HG03066 (cell line): ENCODE measurements at regions not wholly inside any gene's neighbourhood (a gene's known extent, or its start where the extent isn't known, plus 50 kb on each side); places are given as distances from the start of the nearest gene placed in this dataset.

ENCODE experiments used
- ATAC-seq: cut with Tn5 transposase; IDR thresholded peaks from one replicate; pipeline ENCODE4 v1.9.1; 2021; ENCODE audit warnings: low read depth; ENCODE audit not compliant: unreplicated experiment

DNA sequence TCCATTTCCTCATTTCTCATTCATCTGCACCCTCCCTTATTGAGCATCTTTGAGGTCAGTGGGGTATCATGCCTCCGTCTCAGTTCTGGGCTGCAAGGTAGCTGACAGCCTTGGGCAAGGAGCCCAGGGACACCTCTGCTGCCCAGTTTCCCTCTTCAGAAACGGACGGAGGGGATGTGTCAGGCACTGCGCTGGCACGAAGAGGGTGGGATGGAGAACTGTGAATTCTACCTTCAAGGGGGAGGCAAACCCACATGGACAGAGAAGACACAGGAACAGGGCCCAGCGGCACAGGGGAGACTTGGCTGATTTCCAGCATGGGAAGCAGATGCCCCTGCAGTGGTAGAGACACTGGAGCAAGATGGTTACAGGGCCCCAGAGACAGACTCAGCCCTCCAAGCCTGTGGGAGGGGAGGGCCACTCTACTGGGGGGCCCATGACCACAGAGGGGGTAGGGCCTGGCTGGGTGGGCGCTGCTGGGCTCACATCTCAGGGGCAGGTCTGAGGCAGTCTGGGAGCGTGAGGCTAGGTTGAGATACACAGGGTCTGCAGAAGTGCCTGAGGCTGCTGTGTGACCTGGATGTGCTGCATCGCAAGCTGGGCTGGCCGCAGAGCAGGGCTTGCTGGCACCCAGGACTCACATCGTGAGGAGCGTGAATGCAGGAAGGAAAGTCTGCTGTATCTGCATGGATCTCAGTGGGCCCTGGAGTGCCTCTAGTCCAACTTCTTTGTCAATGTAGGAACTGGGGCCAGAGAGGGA, 92.3 kb downstream of the HS1BP3 start:
- ATAC-seq, result no peak

DNA sequence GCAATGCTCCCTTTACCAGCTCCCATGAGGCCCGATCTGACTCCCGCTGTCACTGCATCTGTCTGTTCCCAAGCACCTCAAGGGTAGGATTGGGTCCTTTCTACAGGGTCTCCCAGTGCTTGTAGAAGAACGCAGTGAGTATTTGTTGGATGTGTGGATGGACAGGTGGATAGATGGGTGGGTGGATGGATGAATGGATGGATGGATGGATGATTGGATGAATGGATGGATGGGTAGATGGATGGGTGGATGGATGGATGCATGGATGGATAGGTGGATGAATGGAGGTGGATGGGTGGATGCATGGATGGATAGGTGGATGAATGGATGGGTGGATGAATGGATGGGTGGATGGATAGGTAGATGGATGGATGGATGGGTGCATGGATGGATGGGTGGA, 91.6 kb downstream of the HS1BP3 start:
- ATAC-seq, result no peak

DNA sequence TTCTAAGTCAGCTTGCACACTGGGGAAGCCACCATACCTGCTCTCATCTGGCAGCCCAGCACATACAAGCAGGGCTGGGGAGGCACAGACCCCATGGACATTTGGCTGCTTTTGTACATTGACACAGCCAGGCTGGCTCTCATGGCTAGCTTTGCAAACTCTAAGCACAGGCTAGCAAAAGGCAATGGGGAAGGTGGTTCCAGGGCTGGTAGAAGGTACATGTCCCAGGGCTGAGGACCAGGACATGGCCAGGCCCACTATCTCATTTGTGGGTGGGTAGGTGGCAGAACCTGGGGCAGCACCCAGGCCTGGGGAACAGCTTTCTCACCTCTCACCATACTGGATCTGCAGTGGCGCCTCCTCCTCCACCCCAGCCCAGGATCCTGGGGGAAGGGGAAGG, 90.9 kb downstream of the HS1BP3 start:
- ATAC-seq, result no peak

DNA sequence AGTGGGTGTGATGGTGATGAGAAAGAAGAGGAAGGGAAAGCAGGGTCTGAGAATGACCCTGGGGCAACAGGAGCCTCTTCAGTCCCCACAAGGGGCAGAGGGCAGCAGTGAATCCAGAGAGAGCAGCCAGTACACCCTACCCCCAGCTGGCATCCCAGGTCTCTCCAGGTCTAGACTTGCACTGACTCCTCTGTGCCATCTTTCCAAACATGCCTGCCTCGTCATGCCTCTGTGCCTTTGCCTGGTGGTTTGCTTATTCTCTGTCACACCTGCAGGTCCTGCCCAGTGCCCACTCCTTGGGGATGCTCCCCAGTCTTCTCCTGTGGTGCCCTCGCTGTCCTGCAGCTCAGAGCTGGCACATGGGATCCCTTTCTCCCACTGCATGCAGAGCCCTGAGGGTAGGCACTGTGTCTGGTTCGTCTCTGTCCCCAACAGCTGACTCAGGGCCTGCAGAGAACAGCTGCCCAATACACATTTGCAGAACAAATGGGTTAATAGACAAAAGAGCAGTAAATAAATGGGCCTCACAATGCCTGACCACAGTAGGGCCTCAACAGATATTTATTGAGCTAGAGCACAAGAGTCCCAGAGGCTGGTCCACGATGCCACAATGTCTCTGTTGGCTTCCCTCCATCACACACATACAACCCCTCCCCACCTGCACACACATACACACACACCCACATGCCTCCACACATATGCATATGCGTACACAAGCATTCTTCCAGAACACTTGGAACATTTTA, 89.8 kb downstream of the HS1BP3 start:
- no peak for ATAC-seq

DNA sequence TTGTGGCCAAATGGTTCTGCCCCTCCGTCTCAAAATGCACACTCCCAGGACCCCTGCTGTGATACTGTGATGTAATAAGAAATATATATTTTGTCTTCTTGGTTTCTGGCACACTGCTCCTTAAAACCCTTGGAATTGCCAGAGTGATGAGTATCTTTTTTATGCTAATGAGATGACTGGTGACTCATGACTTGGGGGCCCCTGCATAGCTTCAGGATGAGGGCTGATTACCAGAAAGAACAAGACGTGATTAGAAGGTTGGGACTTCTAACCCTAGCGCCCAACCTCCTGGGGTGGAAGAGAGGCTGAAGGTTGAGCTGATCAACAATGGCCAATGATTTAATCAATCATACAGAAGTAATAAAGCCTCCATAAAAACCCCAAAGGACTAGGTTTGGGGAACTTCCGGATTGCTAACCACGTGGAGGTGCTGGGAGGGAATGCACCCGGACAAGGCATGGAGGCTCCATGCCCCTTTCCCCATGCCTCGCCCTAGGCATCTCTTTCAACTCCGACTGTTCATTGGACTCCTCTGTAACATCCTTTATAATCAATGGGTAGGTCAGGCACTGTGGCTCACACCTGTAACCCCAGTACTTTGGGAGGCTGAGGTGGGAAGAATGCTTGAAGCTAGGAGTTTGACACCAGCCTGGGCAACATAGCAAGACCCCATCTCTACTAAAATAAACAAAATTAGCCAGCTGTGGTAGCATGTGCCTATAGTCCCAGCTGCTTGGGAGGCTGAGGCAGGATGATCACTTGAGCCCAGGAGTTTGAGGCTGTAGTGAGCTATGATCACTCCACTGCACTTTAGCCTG, 89.1 kb downstream of the HS1BP3 start:
- ATAC-seq, result no peak

DNA sequence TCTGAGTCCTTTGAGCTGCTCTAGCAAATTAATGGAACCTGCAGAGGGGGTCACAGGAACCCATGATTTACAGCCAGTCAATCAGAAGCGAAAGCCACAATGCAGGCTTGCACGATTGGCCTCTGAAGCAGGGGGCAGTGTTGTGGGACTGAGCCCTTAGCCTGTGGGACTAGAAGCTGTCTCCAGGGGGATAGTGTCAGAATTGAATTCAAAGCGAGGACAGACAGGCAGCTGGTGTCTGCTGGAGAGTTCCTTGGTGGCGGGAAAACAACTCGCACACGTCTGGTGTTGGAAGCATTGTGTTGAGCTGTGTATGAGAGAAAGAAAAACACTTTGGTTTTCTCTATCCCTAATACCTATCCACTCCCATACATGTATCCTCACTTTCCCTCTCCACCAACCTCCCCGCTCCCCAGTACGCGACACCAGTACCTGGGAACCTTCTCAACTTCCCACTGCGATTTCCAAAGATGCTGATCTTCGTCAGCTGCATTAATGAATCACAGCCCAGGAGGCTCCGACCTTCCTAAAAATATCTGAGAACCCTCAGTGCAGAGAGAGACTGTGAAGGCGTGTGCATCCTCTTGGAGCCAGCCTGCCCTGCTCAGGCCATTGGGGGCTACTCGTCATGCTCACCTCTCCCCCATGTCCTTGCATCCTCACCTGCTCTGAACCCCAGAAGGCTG, 88.2 kb downstream of the HS1BP3 start:
- no peak for ATAC-seq

DNA sequence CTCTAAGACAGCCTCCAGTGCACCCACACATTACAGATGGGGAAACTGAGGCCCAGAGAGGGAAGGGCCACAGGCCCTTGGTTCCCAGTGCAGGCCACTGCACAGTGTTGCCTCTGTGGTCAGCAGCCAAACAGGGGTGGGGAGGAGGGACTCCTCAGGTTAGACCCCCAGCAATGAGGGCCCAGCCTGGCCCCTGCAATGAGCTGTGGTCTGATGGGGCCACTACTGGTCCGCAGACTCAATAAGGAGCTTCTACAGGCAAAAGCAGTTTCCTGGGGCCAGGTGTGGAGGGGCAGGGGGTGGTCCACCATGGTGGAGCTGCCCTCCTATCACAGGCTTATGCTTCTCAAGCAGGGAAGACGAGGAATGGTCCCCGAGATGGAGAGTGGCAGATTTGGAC, 87.6 kb downstream of the HS1BP3 start:
- ATAC-seq, result no peak

DNA sequence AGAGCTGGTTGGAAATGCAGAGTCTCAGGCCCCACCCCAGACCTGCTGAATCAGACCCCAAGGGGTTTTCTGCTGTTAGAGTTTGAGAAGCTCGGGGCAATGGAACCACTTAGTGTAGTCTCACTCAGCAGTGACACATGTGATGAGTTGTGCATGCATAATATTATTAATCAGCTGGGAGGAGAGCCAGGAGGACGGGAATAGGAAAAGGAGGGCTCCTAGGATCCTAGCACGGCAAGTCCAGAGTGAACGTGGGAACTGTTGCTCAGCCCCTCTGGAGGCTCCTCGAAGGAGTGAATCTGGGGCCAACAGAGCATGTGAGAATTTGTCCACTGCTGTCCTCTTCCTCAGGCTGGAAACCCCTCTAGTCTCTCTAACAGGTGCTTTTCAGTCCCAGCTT, 87.1 kb downstream of the HS1BP3 start:
- ATAC-seq, result no peak

DNA sequence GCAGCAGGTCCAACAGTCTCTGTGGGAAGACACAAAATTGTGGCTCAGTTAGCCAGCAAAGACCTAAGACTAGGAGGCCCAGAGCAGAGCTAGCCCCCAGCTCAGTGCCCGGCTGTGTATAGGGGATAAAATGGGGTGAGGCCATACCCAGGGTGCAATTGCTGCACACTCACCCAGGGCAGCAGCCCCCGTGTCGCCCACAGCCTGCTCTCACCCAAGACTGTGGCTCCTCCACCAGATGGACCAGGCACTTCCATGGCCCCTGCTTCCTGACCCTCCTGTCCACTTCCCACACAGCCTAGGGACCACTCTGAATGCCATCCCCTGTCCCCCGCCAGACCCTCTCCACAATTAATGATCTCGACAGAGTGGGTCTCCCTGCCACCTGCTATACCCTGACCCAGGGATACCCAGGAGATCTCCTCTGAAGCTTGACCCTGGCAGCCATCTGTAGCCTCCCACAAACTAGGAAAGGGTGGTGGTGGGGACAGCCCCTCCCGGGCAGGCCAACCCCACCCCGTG, 85.7 kb downstream of the HS1BP3 start:
- ATAC-seq, result no peak

DNA sequence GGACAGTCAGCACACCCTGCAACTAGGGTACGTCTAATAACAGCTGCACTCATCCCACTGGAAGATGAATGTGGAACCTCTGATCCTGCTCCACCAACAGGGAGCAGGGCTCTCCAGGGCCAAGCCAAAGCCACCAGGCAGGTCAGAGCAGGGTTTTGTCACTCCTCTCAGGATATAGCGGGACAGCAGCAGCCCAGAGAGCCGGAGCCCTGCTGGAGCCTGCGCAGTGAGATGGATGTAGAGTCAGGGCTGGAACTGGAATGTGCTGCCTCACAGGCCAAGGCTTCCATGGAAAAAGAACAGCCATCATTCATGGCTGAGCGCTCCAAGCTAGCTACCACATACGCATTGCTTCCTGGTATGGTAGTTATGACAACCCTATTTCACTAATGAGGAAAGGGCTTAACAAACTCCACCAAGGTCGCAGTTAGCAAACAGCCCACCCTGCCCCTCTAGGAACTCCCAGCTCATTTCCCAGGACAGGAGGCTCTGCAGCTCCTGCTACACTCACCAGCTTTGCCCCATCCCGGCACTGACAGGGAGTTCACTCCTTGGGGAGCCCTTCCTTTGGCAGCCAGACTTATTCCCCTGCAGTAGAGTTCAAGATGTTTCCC, 85.2 kb downstream of the HS1BP3 start:
- ATAC-seq, result no peak

DNA sequence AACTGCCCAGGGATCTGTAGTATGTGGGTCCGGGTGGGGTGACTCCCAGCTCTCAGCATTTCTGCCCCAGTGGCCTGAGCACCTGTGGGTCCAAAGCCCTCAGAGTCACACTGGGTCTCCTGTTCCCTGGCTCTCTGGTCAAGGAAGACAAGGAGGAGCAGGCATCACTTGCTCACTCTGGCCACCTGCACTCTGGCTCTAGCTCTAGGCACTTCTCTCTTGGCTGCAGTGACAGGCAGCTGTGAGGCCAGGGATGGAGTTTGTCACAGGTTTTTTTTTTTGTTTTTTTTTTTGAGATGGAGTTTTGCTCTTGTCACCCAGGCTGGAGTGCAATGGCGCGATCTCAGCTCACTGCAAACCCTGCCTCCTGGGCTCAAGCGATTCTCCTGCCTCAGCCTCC, 84.6 kb downstream of the HS1BP3 start:
- ATAC-seq, result no peak

DNA sequence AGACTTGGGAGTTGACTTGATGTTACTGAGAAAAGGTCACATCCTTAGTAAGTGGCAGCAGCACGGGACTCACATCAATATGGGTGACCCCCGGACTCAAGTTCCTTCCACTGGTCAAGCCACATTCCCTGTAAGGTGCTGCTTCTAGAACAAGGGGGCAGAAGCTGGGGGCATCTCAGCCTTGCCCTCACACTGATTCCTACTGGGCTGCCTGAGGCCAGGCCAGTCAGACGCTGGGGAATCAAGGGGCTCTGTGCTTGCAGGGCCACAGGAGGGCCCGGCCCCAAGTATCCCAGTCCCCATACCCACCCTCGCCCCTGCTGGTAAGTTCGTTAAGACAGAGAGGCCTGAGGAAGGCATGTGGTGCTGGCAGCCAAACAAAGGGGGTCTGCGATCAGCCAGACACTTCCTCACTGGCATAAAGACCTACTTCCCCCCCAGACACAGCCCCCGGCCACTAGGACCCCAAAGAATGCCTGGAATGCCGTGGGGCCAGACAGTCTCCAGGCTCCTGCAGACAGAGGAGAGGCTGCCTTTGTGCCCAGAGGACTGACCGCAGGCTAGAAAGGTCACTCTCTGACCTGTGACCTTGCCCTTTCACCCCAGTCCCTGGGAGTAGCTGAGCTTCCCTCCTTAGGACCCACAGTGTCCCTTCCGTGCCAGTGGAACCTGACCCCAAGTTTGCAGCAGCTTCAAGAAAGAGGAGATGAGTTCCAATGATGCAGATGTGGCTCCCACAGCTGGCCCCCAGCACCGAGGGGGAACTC, 83.6 kb downstream of the HS1BP3 start:
- ATAC-seq, result no peak
